Epithelial cell of proximal tubule (primary cell): ENCODE measurements at regions not wholly inside any gene's neighbourhood (a gene's known extent, or its start where the extent isn't known, plus 50 kb on each side); places are given as distances from the start of the nearest gene placed in this dataset.
"Not testable (repeated sequence)": the region's sequence is repeated elsewhere in the genome, so short reads cannot be mapped to it uniquely, and the experiment has no call there.

ENCODE experiments used
- DNase-seq: peaks from one replicate; pipeline ENCODE4 v3.0.0-alpha.2; 2011; ENCODE audit warnings: low read depth
- H3K4me3 ChIP-seq: 2 replicates; pipeline ENCODE4 v1.5.1; 2011; ENCODE audit warnings: low read depth, mild to moderate bottlenecking, low read length
- TF ChIP-seq, protein P1 (sequence below): conservative IDR thresholded peaks from 2 replicates; pipeline ENCODE4 v1.5.1; 2012; ENCODE audit warnings: low read depth, mild to moderate bottlenecking, low read length

DNA sequence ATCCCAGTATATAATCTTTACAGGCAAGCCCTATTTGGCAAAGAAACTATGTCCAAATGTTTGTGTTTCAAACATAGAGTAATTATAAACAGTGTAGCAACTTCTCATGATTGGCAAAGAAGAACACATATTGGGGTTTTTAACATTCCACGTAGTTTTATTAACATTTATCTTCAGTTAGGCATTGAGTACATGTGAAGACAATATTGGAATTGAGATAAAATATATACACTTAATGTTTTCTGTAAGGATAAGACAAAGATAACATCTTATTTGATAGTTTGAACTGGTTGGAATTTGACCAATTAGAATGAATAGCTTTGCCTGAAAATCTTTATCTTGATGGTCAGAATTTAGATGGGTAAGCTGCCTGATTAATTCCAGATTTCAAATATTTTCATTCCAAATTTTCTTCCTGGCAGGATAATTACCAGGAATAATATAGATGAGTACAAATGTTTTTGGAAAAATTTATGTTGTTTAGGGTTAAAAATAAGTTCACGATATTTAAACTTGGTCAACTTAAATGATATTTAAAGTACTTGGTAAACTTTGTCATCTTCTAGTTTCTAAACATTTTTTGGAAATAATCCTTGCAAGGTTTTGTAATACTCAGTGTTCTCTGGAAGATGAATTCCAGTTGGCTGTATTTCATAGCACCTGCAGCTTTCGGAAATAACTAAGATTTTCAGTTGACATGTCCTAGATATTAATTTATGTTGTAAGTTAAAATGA, 536.5 kb upstream of the SPRY2 start:
- DNase-seq: no peak
- TF ChIP-seq, protein P1, sequence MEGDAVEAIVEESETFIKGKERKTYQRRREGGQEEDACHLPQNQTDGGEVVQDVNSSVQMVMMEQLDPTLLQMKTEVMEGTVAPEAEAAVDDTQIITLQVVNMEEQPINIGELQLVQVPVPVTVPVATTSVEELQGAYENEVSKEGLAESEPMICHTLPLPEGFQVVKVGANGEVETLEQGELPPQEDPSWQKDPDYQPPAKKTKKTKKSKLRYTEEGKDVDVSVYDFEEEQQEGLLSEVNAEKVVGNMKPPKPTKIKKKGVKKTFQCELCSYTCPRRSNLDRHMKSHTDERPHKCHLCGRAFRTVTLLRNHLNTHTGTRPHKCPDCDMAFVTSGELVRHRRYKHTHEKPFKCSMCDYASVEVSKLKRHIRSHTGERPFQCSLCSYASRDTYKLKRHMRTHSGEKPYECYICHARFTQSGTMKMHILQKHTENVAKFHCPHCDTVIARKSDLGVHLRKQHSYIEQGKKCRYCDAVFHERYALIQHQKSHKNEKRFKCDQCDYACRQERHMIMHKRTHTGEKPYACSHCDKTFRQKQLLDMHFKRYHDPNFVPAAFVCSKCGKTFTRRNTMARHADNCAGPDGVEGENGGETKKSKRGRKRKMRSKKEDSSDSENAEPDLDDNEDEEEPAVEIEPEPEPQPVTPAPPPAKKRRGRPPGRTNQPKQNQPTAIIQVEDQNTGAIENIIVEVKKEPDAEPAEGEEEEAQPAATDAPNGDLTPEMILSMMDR: no peak
- H3K4me3 ChIP-seq: no peak overlapping the region

DNA sequence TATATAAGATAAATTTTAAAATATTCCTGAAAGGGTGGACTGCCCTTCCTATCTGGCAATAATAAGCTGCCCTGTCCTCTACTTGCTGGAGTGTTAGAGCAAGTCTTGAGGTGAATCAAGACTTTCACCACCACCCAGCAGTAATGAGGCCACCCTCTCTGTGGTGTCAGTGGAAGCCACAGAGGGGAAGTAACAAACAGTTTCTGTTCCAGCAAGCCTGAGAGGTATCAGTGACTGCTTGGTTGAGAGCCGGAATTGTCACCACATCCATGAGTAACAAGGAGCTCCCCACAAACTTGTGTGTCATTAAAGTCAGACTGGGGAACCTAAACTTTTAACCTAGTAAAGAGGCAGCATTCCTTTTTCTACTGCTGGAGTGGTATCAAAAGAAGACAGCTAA, 532.7 kb upstream of the SPRY2 start:
- no peak overlapping the region for H3K4me3 ChIP-seq
- TF ChIP-seq, protein P1: no peak
- DNase-seq: no peak

GRCh38 chr13:80871971-80872370, 531.0 kb upstream of the SPRY2 start:
- DNase-seq, H3K4me3 ChIP-seq: not testable (repeated sequence)

DNA sequence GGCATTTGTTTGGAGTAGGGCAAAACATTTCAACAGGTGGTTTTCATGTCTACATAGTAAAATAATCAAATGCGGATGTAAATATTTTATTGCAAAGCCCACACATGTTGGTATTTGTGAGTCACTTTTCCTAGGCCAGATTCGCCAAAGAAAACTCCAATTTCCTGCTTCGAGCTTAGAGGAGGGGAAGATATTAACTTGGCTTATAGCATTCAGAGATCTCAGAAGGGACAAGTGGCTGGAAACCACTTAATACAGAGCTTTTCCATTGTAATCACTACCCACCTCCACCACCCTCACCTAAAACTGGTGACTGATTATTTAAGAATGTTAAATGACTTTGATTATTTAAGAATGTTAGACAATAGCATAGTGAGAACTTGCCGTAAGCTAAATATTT, 530.6 kb upstream of the SPRY2 start:
- no peak overlapping the region for H3K4me3 ChIP-seq
- TF ChIP-seq, protein P1: no peak
- no peak for DNase-seq

DNA sequence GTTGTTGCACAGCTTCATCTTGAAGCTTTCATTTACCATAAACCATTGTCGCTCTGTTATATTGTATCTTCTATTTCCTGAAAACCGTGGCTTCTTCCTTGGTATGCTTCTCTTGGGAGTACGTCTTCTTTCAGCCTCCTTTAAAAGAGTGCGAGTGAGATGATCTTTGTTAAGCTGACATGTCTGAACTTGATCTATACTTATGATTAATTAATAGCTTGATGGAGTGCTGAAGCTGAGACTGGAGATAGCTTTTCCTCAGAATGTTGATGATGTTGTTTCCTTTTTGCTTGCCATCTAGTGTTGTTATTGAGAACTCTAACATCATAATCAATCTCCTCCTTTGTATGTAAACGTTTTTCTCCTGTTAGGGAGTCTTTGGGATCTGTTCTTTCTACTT, 529.3 kb upstream of the SPRY2 start:
- no peak for DNase-seq
- H3K4me3 ChIP-seq: no peak overlapping the region
- TF ChIP-seq, protein P1: no peak

- TF ChIP-seq, protein P1: no peak
- no peak for DNase-seq
- H3K4me3 ChIP-seq: no peak overlapping the region
These were observed 526.0 kb upstream of the SPRY2 start for GRCh38 chr13:80866921-80867320.

GRCh38 chr13:80865329-80865728, 524.4 kb upstream of the SPRY2 start:
- H3K4me3 ChIP-seq: no peak overlapping the region
- no peak for DNase-seq
- TF ChIP-seq, protein P1: no peak
